Activated naive CD4-positive, alpha-beta T cell treated with anti-CD3 and anti-CD28 coated beads, Interleukin-2, amount 10 ng/mL, durations not matched to agents 7 days and 5 days (primary cell): ENCODE measurements at regions not wholly inside any gene's neighbourhood (a gene's known extent, or its start where the extent isn't known, plus 50 kb on each side); places are given as distances from the start of the nearest gene placed in this dataset.

ENCODE experiments used
- CTCF ChIA-PET: fragments of 350-600 bp; sonication (Branson Sonifier 250); formaldehyde crosslinking; loops from one replicate; lab custom pipeline; 2021; ENCODE audit warnings: antibody characterized with exemption; lab: Charles Lee
- DNase-seq: peaks from one replicate; pipeline ENCODE4 v3.0.0-alpha.2; 2020
- H3K27ac Mint-ChIP-seq: one replicate; pipeline ENCODE4 v1.8.0; 2021; ENCODE audit warnings: mild to moderate bottlenecking, moderate library complexity, mixed read lengths
- H3K27me3 Mint-ChIP-seq: one replicate; pipeline ENCODE4 v1.8.0; 2021; ENCODE audit warnings: mild to moderate bottlenecking, mixed read lengths
- H3K36me3 Mint-ChIP-seq: one replicate; pipeline ENCODE4 v1.8.0; 2021; ENCODE audit warnings: mixed read lengths
- H3K4me1 Mint-ChIP-seq: one replicate; pipeline ENCODE4 v1.8.0; 2021; ENCODE audit warnings: mixed read lengths
- H3K4me3 Mint-ChIP-seq: one replicate; pipeline ENCODE4 v1.8.0; 2021; ENCODE audit warnings: mild to moderate bottlenecking, moderate library complexity, mixed read lengths
- H3K9me3 Mint-ChIP-seq: one replicate; pipeline ENCODE4 v1.8.0; 2021; ENCODE audit warnings: mixed read lengths

DNA sequence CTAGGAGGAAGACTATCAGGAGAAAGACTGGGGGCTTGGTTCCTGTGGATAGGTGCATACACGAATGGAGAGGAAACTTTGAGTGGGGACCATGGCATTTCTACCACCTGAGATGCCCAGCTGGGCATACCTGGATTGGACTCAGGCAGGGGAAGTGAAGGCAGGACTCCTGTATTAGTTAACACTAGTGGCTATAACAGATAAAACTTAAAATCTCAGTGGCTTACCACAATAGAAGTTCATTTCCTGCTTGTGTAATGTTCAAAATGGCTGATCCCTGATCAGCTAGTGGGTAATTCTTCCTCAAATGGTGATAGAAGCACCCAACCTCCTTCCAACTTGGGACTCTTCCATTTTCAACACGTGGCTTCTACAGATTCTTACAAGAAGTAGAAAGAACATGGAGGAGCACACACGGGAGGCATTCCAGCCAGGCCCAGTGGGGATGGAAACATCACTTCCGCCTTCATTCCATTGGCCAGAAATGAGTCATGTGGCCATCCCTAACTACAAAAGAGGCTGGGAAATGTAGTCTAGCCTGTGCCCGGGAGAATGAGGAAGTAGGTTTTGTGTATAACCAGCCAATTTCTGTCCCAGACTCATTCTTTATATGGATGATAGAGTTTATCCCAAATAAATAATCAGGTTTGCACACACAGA lies 112.1 kb downstream of the UTP18 start:
- Mint-ChIP-seq H3K27me3 (peaks cover 11% of the 10 kb centered on the region), H3K4me3 (no peak overlapping the region), H3K36me3 (peaks cover 5% of the 10 kb centered on the region), H3K27ac (no peak overlapping the region), H3K4me1 (peaks cover 15% of the 10 kb centered on the region), H3K9me3 (peaks cover 15% of the 10 kb centered on the region)
- no peak for DNase-seq
- CTCF ChIA-PET = interaction anchor here (0.7 to 5.0 kb wide), 26 partner anchors 12 to 740 kb away, joined by 3 to 90 read pairs (median 4); no protein-coding TSS in a partner anchor

DNA sequence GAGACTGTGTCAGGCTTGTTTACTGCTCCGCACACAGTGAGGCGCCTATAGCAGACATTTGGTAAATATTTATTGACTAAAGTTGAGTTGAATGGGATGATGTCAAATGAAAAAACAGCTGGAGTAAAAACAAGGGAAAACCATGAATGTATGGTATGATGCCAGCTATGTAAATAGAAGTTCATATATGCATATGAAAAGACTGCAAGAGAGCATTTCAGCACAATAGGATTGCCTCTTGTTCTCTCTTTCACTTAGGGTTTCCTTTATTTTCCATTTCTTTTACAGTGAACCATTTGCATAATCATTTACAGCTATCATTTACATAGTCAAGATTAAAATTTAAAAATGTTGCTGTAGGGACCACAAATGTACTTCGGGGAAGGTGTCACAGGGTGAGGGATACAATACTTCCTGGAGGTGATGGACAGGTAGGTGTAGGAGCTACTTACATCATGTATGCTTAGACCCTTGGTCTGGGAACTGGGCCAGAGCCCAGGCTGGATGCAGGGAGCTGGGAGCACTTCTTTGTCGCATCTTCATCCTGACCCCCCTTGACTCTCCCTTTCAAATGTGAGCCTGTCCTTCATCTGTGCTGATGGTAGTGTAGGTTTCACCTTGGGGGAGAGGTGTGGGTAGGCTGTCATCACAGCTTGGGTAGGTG lies 113.3 kb downstream of the UTP18 start:
- Mint-ChIP-seq H3K4me3 (no peak overlapping the region), H3K27ac (no peak overlapping the region), H3K27me3 (peaks cover 11% of the 10 kb centered on the region), H3K4me1 (peaks cover 15% of the 10 kb centered on the region), H3K36me3 (peaks cover 5% of the 10 kb centered on the region), H3K9me3 (peaks cover 12% of the 10 kb centered on the region)
- CTCF ChIA-PET = interaction anchor here (1.3 to 1.4 kb wide), 3 partner anchors 87 to 266 kb away, joined by 3 to 4 read pairs (median 4); no protein-coding TSS in a partner anchor
- DNase-seq = no peak

DNA sequence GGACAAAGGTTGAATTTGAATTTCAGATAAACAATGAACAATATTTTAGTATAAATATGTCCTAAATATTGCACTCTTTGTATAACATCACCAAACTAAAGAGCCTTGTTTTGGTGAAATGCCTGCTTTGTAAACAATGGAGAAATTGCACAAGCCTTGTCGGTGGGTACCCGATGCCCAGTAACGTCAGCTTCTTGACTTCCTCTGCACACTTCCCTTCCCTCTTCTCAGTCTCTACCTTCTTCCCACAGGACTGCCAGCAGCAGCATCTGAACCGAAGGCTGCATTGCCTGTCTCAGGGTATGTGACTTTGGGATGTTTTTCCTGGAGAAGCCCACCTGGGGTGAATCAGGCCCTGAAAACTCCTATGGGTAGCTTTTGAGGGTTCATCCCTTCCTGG lies 113.9 kb downstream of the UTP18 start:
- CTCF ChIA-PET = interaction anchor here (1.3 to 1.4 kb wide), 3 partner anchors 87 to 266 kb away, joined by 3 to 4 read pairs (median 4); no protein-coding TSS in a partner anchor
- Mint-ChIP-seq H3K9me3 (peaks cover 12% of the 10 kb centered on the region), H3K27me3 (peaks cover 13% of the 10 kb centered on the region), H3K27ac (no peak overlapping the region), H3K4me3 (no peak overlapping the region), H3K36me3 (peaks cover 5% of the 10 kb centered on the region), H3K4me1 (peaks cover 15% of the 10 kb centered on the region)
- DNase-seq = no peak

DNA sequence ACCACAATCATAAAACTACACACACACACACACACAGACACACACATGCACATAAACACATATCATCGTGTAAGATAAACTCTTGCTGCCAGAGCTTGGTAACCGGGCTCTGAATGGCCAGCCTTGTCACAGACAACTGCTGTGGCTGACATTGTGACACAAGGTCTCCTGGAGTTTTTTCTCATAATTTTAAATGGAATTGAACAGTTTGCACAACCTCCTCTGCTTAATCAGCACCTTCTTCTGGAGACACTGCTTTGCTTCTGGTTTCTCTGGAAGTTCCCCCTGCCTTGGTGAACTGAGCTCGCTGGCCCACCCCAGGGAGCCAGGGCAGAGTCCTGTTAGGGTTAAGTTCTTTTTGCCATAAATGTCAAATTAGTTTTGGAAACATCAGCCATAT lies 115.4 kb downstream of the UTP18 start:
- Mint-ChIP-seq H3K36me3 (peaks cover 5% of the 10 kb centered on the region), H3K4me1 (peaks cover 15% of the 10 kb centered on the region), H3K4me3 (no peak overlapping the region), H3K27ac (no peak overlapping the region), H3K27me3 (peaks cover 15% of the 10 kb centered on the region), H3K9me3 (peaks cover 12% of the 10 kb centered on the region)
- CTCF ChIA-PET = interaction anchor here (0.6 to 1.3 kb wide), 2 partner anchors 9 to 86 kb away, joined by 3 read pairs; no protein-coding TSS in a partner anchor
- no peak for DNase-seq

DNA sequence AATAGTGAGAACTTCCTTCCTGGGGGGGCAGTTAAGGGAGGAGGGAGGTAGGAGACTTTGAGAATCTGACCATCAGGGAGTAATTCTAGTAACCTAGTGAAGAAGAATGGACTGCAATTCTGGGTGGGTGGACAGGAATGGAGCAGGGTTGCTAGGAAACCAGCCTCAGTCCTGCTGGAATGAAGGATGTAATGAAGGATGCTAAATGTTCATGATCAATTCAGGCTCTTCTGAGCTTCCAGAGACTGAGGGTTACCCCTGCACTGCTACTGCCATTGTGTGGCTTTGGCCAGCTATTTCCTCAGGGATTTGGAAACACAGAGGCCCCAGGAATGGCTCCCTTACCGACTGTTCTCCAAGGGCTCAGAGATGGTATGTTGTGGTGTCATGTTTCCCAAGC lies 116.4 kb downstream of the UTP18 start:
- Mint-ChIP-seq H3K27me3 (peaks cover 12% of the 10 kb centered on the region), H3K27ac (no peak overlapping the region), H3K4me1 (peaks cover 13% of the 10 kb centered on the region), H3K36me3 (peaks cover 4% of the 10 kb centered on the region), H3K9me3 (peaks cover 10% of the 10 kb centered on the region), H3K4me3 (no peak overlapping the region)
- no peak for DNase-seq
- CTCF ChIA-PET = interaction anchor here (1.3 kb wide), 1 partner anchor 10 kb away, joined by 3 read pairs; no protein-coding TSS in a partner anchor

DNA sequence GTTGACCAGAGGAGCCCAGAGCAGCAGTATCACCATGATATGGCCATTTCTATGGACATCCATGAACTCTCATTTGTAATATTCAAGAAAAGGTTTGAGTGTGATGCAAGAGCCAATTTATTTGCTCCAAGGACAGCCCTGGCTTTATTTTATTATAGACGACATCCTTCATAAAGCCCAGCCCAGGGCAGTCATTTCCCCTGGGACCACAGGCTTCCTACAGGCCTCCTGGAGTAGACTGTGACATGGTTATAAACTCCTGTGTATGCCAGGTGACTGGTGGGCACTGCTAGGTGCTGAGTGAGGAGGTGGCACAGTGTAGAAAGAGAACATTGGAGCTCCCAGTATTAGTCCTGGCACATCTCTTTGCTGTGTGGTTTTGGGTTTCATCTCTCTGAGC lies 120.9 kb downstream of the UTP18 start:
- no peak for DNase-seq
- Mint-ChIP-seq H3K4me1 (no peaks in the 10 kb centered on the region), H3K36me3 (no peaks in the 10 kb centered on the region), H3K9me3 (no peaks in the 10 kb centered on the region), H3K4me3 (no peak overlapping the region), H3K27me3 (peaks cover 4% of the 10 kb centered on the region), H3K27ac (no peak overlapping the region)
- CTCF ChIA-PET = interaction anchor here (0.6 kb wide), 1 partner anchor 495 kb away, joined by 3 read pairs; no protein-coding TSS in a partner anchor

DNA sequence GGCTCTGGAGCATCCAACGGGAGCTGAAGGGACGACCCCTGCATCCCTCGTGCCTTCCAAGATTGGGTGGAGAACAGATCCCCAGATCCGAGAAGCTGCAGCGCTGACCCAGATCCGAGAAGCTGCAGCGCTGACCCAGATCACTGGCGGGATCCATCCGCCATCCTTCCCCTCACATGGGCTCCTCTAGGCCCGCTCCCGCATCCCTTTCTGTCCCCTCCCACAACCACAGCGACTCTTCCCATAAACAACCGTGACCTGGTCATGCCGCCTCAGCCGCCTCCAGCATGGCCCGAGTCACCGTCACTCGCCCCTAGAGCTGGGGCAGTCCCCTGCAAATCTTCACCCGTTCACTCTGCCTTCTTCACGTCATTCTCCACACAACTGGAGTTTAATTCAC lies 124.9 kb downstream of the UTP18 start:
- H3K4me1 Mint-ChIP-seq = no peaks in the 10 kb centered on the region
- no peaks in the 10 kb centered on the region for H3K36me3 Mint-ChIP-seq
- no peak overlapping the region for H3K4me3 Mint-ChIP-seq
- no peaks in the 10 kb centered on the region for H3K9me3 Mint-ChIP-seq
- H3K27ac Mint-ChIP-seq = no peak overlapping the region
- no peak for DNase-seq
- CTCF ChIA-PET = no interaction called here
- no peaks in the 10 kb centered on the region for H3K27me3 Mint-ChIP-seq

DNA sequence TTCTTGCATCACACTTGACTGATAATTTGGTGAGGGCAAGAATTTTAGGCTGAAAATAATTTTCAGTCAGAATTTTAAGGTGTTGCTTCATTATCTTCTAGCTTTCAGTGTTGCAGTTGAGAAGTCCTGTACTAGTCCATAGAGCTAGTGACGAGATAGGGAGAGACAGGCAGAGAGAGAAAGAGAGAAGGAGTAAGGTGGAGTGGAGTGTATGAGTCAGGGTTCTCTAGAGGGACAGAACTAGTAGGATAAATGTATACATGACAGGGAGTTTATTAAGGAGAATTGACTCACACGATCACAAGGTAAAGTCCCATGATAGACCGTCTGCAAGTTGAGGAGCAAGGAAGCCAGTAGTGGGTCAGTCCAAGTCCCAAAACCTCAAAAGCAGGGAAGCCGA lies 127.2 kb downstream of the UTP18 start:
- Mint-ChIP-seq H3K27me3 (no peaks in the 10 kb centered on the region), H3K4me3 (no peak overlapping the region), H3K9me3 (no peaks in the 10 kb centered on the region), H3K27ac (no peak overlapping the region), H3K4me1 (no peaks in the 10 kb centered on the region), H3K36me3 (no peaks in the 10 kb centered on the region)
- DNase-seq = no peak
- CTCF ChIA-PET = interaction anchor here (1.4 kb wide), 1 partner anchor 16 kb away, joined by 3 read pairs; no protein-coding TSS in a partner anchor

DNA sequence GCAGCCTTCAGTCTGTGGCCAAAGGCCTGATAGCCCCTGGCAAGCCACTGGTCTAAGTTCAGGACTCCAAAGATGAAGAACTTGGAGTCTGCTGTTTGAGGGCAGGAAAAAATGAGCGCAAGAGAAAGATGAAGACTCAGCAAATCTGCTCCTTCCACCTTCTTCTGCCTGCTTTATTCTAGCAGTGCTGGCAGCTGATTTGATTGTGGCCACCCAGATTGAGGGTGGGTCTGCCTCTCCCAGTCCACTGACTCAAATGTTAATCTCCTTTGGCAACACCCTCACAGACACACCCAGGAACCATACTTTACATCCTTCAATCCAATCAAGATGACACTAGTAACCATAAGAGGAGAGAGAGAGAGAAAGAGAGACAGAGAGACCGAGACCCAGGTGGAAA lies 127.6 kb downstream of the UTP18 start:
- CTCF ChIA-PET = interaction anchor here (1.4 kb wide), 1 partner anchor 16 kb away, joined by 3 read pairs; no protein-coding TSS in a partner anchor
- no peaks in the 10 kb centered on the region for H3K27me3 Mint-ChIP-seq
- H3K4me1 Mint-ChIP-seq = no peaks in the 10 kb centered on the region
- no peaks in the 10 kb centered on the region for H3K36me3 Mint-ChIP-seq
- no peak for DNase-seq
- no peaks in the 10 kb centered on the region for H3K9me3 Mint-ChIP-seq
- no peak overlapping the region for H3K27ac Mint-ChIP-seq
- no peak overlapping the region for H3K4me3 Mint-ChIP-seq

DNA sequence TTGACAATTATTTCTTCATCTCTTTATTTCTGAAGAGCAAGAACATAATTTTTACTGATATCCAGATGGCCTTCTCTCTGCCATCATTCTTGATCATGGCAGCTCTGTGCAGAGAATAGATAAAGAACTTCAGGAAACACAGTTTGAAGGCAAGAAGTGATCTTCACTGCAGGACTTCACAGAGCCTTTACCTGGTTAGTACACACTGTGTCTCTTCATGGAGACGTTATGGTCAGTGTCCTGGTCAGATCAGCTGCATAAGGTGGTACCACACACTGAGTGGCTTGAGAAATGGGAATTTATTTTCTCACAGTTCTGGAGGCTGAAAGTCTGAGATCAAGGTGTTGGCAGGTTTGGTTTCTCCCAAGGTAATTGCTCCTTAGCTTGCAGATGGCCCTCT lies 129.5 kb downstream of the UTP18 start:
- CTCF ChIA-PET = no interaction called here
- no peaks in the 10 kb centered on the region for H3K9me3 Mint-ChIP-seq
- H3K4me3 Mint-ChIP-seq = no peak overlapping the region
- H3K27ac Mint-ChIP-seq = no peak overlapping the region
- H3K36me3 Mint-ChIP-seq = no peaks in the 10 kb centered on the region
- H3K27me3 Mint-ChIP-seq = no peaks in the 10 kb centered on the region
- no peaks in the 10 kb centered on the region for H3K4me1 Mint-ChIP-seq
- no peak for DNase-seq

DNA sequence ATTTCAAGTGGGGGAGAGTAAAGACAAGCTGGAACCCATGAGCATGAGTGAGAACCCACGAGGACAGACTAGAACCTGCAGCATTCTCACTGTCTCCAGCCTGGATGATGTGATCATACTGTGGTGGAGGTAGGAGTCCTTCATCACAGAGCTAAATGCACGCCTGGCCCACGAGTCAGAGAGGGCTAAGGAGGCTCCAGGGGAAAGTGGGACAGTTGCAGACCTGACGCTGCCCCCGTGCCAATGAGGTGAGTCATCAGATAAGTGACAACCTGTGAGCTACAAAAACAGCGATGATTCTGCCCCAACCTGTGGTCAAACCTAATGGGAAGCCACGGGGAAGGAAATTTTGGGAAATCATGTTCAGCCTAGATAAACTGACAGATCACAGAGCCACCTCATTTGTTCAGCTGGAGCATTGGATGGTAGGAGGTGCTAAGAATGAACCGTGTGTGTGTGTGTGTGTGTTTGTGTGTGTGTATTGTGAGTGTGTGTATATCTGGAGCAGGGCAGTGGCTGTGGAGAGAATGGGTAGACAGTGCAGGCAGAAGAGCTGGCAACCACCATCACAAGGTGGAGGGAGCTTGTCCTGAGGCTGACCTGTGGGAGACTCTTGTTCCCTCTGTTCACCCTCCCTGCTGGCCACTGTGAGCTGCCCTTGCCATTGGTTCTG lies 131.8 kb downstream of the UTP18 start:
- H3K36me3 Mint-ChIP-seq = no peaks in the 10 kb centered on the region
- no peak overlapping the region for H3K27ac Mint-ChIP-seq
- CTCF ChIA-PET = interaction anchor here (1.1 kb wide), 1 partner anchor 20 kb away, joined by 3 read pairs; no protein-coding TSS in a partner anchor
- H3K4me1 Mint-ChIP-seq = no peaks in the 10 kb centered on the region
- H3K4me3 Mint-ChIP-seq = no peak overlapping the region
- H3K27me3 Mint-ChIP-seq = no peaks in the 10 kb centered on the region
- no peaks in the 10 kb centered on the region for H3K9me3 Mint-ChIP-seq
- DNase-seq = no peak

DNA sequence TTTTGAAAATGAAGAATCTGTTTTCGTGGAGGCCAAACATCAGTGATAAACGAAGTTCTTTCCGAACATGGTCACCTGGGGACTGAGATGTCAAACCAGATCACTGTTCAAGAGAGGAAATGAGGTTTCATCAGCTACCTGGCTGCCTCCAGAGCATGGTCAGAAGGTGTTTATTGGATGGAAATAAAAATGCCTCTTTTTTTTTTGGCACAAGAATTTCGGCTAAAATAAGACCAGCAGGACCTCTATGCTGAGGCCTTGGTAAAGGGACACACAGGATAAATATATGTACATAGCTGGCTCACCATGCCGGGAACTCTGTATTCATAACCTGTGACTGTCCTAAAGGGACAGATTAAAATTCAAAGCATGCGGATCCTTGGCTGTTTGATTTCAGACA lies 135.3 kb downstream of the UTP18 start:
- H3K4me3 Mint-ChIP-seq = no peak overlapping the region
- H3K4me1 Mint-ChIP-seq = no peaks in the 10 kb centered on the region
- no peaks in the 10 kb centered on the region for H3K27me3 Mint-ChIP-seq
- no peak for DNase-seq
- CTCF ChIA-PET = interaction anchor here (1.4 kb wide), 1 partner anchor 24 kb away, joined by 3 read pairs; no protein-coding TSS in a partner anchor
- H3K9me3 Mint-ChIP-seq = no peaks in the 10 kb centered on the region
- no peaks in the 10 kb centered on the region for H3K36me3 Mint-ChIP-seq
- no peak overlapping the region for H3K27ac Mint-ChIP-seq

DNA sequence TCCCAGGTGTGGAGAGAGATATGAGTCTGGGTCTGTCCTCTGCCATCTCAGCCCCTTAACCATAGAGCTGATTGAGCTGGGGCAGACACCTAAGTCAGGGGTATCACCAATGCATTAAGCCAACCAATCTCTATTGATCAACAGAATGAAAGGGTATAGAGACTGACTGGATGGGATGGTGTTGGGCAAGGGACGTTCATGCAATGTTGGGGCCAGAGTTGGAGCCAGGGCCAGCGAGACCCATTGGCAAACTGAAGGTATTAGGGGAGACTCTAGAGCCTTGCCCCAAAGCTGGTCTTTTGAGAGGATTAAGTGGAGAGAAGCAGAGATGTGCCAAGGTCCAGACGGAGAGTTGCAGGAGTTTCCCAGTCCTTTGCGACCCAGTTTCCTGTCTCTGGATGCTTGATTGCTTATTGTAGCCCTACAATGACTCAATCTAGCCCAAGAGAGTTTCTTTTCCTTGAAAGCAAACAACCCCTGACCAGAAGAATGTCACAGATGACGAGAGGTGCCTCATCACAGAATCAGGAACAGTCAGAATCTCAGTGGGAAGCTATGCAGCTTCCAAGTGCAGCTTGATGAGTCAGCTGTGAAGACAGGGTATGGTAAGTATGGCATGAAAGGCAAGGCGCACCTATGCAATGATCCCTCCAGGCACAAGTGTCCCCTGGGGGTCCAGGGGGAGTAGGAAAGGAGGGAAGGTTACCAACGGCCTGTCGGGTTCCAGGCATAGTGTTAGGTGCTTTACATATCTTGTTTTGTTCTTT lies 137.2 kb downstream of the UTP18 start:
- CTCF ChIA-PET = no interaction called here
- H3K27ac Mint-ChIP-seq = no peak overlapping the region
- no peaks in the 10 kb centered on the region for H3K4me1 Mint-ChIP-seq
- H3K9me3 Mint-ChIP-seq = no peaks in the 10 kb centered on the region
- H3K27me3 Mint-ChIP-seq = no peaks in the 10 kb centered on the region
- no peak for DNase-seq
- no peaks in the 10 kb centered on the region for H3K36me3 Mint-ChIP-seq
- H3K4me3 Mint-ChIP-seq = no peak overlapping the region

DNA sequence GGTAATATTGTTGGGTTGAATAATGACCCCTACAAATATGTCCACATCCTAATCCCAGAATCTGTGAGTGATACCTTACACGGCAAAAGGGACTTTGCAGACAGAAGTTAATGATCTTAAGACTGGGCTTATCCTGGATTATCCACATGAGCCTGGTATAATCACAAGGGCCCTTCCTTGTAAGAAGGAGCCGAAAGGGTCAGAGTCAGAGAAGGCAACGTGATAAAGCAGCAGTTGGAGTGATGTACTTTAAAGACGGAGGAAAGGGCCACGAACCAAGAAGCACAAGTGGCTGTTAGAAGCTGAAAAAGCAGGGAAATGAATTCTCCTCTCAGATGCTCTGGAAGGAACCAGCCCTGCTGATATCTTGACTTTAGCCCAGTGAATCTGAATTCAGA lies 137.8 kb downstream of the UTP18 start:
- Mint-ChIP-seq H3K4me1 (no peaks in the 10 kb centered on the region), H3K9me3 (no peaks in the 10 kb centered on the region), H3K27ac (no peak overlapping the region), H3K4me3 (no peak overlapping the region), H3K36me3 (no peaks in the 10 kb centered on the region), H3K27me3 (no peaks in the 10 kb centered on the region)
- CTCF ChIA-PET = no interaction called here
- DNase-seq = no peak
